Ovary (tissue), 3 donors: ENCODE measurements at regions not wholly inside any gene's neighbourhood (a gene's known extent, or its start where the extent isn't known, plus 50 kb on each side); places are given as distances from the start of the nearest gene placed in this dataset.
"Not testable (repeated sequence)": the region's sequence is repeated elsewhere in the genome, so short reads cannot be mapped to it uniquely, and the experiment has no call there.

Source experiments
- EP300 ChIP-seq: sonication (generic); formaldehyde crosslinking; IDR thresholded peaks from one replicate; pipeline ENCODE4 v1.6.1; 2017; ENCODE audit warnings: antibody characterized with exemption
- POLR2A ChIP-seq: fragments of 450-650 bp; IDR thresholded peaks from one replicate; pipeline ENCODE4 v1.6.1; 2017; ENCODE audit warnings: antibody characterized with exemption, mild to moderate bottlenecking, moderate library complexity
- TF ChIP-seq, protein P1 (sequence below), 3 donors: fragments of 450-650 bp in 2 of 3; fragments of 200-600 bp in 1 of 3; IDR thresholded peaks; one replicate each; pipeline versions ENCODE4 v1.5.1 to v1.8.0; 2016 to 2022; ENCODE audit warnings: antibody characterized with exemption in 3 of 3, mild to moderate bottlenecking in 1 of 3
- donor health status: DM: no; HTN: no; CAD: no.

DNA sequence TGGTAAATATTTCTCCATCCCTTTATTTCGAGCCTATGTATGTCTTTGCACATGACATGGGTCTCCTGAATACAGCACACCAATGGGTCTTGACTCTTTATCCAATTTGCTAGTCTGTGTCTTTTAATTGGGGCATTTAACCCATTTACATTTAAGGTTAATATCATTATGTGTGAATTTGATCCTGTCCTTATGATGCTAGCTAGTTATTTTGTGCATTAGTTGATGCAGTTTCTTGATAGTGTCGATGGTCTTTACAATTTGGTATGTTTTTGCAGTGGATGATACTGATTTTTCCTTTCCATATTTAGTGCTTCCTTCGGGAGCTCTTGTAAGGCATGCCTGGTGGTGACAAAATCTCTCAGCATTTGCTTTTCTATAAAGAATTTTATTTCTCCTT, 1675.9 kb downstream of the OTOL1 start:
- not testable (repeated sequence) for TF ChIP-seq EP300, POLR2A
- TF ChIP-seq, protein P1, sequence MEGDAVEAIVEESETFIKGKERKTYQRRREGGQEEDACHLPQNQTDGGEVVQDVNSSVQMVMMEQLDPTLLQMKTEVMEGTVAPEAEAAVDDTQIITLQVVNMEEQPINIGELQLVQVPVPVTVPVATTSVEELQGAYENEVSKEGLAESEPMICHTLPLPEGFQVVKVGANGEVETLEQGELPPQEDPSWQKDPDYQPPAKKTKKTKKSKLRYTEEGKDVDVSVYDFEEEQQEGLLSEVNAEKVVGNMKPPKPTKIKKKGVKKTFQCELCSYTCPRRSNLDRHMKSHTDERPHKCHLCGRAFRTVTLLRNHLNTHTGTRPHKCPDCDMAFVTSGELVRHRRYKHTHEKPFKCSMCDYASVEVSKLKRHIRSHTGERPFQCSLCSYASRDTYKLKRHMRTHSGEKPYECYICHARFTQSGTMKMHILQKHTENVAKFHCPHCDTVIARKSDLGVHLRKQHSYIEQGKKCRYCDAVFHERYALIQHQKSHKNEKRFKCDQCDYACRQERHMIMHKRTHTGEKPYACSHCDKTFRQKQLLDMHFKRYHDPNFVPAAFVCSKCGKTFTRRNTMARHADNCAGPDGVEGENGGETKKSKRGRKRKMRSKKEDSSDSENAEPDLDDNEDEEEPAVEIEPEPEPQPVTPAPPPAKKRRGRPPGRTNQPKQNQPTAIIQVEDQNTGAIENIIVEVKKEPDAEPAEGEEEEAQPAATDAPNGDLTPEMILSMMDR (IDR thresholded peaks at IDR 0.05): not testable (repeated sequence)
